HepG2 (cell line): ENCODE measurements at regions not wholly inside any gene's neighbourhood (a gene's known extent, or its start where the extent isn't known, plus 50 kb on each side); places are given as distances from the start of the nearest gene placed in this dataset.

ENCODE experiments used
- ATAC-seq: fragments of 200-7000 bp; cut with Tn5 transposase; 3 replicates; pipeline ENCODE4 v1.9.1; 2020; ENCODE audit warnings: mild to moderate bottlenecking, moderate library complexity
- BruUV-seq: library from RNA; stranded (reverse); fragments of 400-500 nt; replicated peaks from 2 replicates; lab custom pipeline; 2021; lab: Mats Ljungman, UMichigan
- CTCF ChIA-PET: fragments of 300-600 bp; formaldehyde crosslinking; extraction: SDS; loops from one replicate; lab custom pipeline; 2021; ENCODE audit warnings: low total read pairs, inconsistent platforms, low intra/inter-chr PET ratio; lab: Yijun Ruan, JAX
- POLR2A ChIA-PET: fragments of 350-600 bp; sonication (Branson Sonifier 250); formaldehyde crosslinking; loops from one replicate; lab custom pipeline; 2020; ENCODE audit warnings: antibody characterized with exemption, inconsistent platforms; lab: Yijun Ruan, JAX
- DNase-seq: peaks from one replicate; pipeline ENCODE4 v3.0.0-alpha.2; 2015; ENCODE audit warnings: low spot score
- FAIRE-seq: peaks from 3 replicates; lab custom pipeline; 2011; peaks lifted over from hg19 to GRCh38; lab: Jason Lieb, UNC
- H2AFZ ChIP-seq: one replicate; pipeline ENCODE4 v1.6.1; 2011; ENCODE audit warnings: low read length, inconsistent platforms
- H3K27ac ChIP-seq: fragments of 300-600 bp; 3 replicates; pipeline ENCODE4 v1.8.0; 2011; ENCODE audit warnings: mixed run types, mild to moderate bottlenecking, mixed read lengths, low read length, inconsistent platforms; ENCODE audit not compliant: insufficient read depth; ENCODE audit errors: extremely low read length
- H3K27me3 ChIP-seq, 2 experiments: fragments of 200-600 bp in 1 of 2; 2 replicates in 1 of 2; 3 replicates in 1 of 2; pipeline versions ENCODE4 v1.6.0 to v1.8.0; 2011; ENCODE audit warnings: low read length in 2 of 2, mild to moderate bottlenecking in 2 of 2, moderate library complexity in 2 of 2, inconsistent platforms in 1 of 2; ENCODE audit not compliant: insufficient read depth in 2 of 2, control insufficient read depth in 1 of 2
- H3K36me3 ChIP-seq, 2 experiments: fragments of 200-600 bp in 1 of 2; replicated peaks in 1 of 2; 2 replicates in 1 of 2; 3 replicates in 1 of 2; pipeline versions ENCODE4 v1.5.1 to v1.8.0; 2011; ENCODE audit warnings: low read length in 2 of 2, inconsistent platforms in 1 of 2; ENCODE audit not compliant: insufficient read depth in 2 of 2, control insufficient read depth in 1 of 2
- H3K4me1 ChIP-seq: 2 replicates; pipeline ENCODE4 v1.5.1; 2012; ENCODE audit warnings: low read length, inconsistent platforms; ENCODE audit not compliant: insufficient read depth
- H3K4me2 ChIP-seq: 2 replicates; pipeline ENCODE4 v1.6.0; 2011; ENCODE audit warnings: low read depth, low read length, inconsistent platforms
- H3K4me3 ChIP-seq, 3 experiments: fragments of 200-600 bp in 1 of 3; sonication (generic), shearing (Covaris generic) in 1 of 3; replicated peaks in 1 of 3; 2 replicates each; pipeline ENCODE4 v1.5.1; 2011 to 2016; ENCODE audit warnings: low read length in 3 of 3, inconsistent platforms in 2 of 3, low read depth in 2 of 3, mild to moderate bottlenecking in 2 of 3, control low read depth in 1 of 3, mixed read lengths in 1 of 3; ENCODE audit not compliant: insufficient read depth in 1 of 3
- H3K79me2 ChIP-seq: one replicate; pipeline ENCODE4 v1.6.1; 2011; ENCODE audit warnings: low read length, inconsistent platforms; ENCODE audit not compliant: insufficient read depth
- H3K9ac ChIP-seq: 2 replicates; pipeline ENCODE4 v1.6.0; 2011; ENCODE audit warnings: mild to moderate bottlenecking, low read depth, low read length, inconsistent platforms; ENCODE audit not compliant: insufficient read depth
- H3K9me3 ChIP-seq: 2 replicates; pipeline ENCODE4 v1.5.1; 2012; ENCODE audit warnings: mild to moderate bottlenecking, low read length
- H4K20me1 ChIP-seq: 2 replicates; pipeline ENCODE4 v1.6.0; 2011; ENCODE audit warnings: inconsistent platforms, mild to moderate bottlenecking, low read length, moderate library complexity; ENCODE audit not compliant: insufficient read depth
- DMAP1 ChIP-seq: IDR thresholded peaks from 2 replicates; pipeline ENCODE4 v1.6.1; 2016
- EED ChIP-seq: sonication (generic); formaldehyde crosslinking; IDR thresholded peaks from 2 replicates; pipeline ENCODE4 v1.5.0; 2020; ENCODE audit warnings: mild to moderate bottlenecking, missing genetic modification reagents
- IKZF4 ChIP-seq: sonication (generic); formaldehyde crosslinking; IDR thresholded peaks from 2 replicates; pipeline ENCODE4 v1.5.1; 2020; ENCODE audit warnings: borderline replicate concordance, mild to moderate bottlenecking, low read depth, missing genetic modification reagents; ENCODE audit errors: not compliant biosample characterization
- NONO ChIP-seq, 2 experiments: fragments of 450-650 bp in 1 of 2; sonication (generic) in 1 of 2; formaldehyde crosslinking in 1 of 2; IDR thresholded peaks in 1 of 2; conservative IDR thresholded peaks in 1 of 2; 2 replicates each; pipeline versions ENCODE4 v1.6.1 to v1.8.0; 2017 to 2022; ENCODE audit warnings: mild to moderate bottlenecking in 1 of 2, missing genetic modification reagents in 1 of 2, moderate library complexity in 1 of 2
- NR2C2 ChIP-seq: sonication (generic); formaldehyde crosslinking; IDR thresholded peaks from 2 replicates; pipeline ENCODE4 v1.4.0; 2020; ENCODE audit warnings: missing genetic modification reagents, mild to moderate bottlenecking, moderate library complexity, borderline replicate concordance
- SAP130 ChIP-seq: IDR thresholded peaks from 2 replicates; pipeline ENCODE4 v1.6.1; 2016; ENCODE audit warnings: low read depth
- SMC3 ChIP-seq: IDR thresholded peaks from 2 replicates; pipeline ENCODE4 v1.6.1; 2011; ENCODE audit warnings: low read length, improper control_type of control experiment
- ZFAT ChIP-seq: sonication (generic); formaldehyde crosslinking; conservative IDR thresholded peaks from 2 replicates; pipeline ENCODE4 v1.8.1; 2023; ENCODE audit warnings: missing genetic modification reagents, inconsistent platforms
- ZFP41 ChIP-seq: sonication (generic); formaldehyde crosslinking; IDR thresholded peaks from 2 replicates; pipeline ENCODE4 v1.4.0; 2020; ENCODE audit warnings: mild to moderate bottlenecking, missing genetic modification reagents, borderline replicate concordance
- ZNF570 ChIP-seq: sonication (generic); formaldehyde crosslinking; IDR thresholded peaks from 2 replicates; pipeline ENCODE4 v1.4.0; 2020; ENCODE audit warnings: mild to moderate bottlenecking, missing genetic modification reagents, borderline replicate concordance
- ZNF598 ChIP-seq: sonication (generic); formaldehyde crosslinking; IDR thresholded peaks from 2 replicates; pipeline ENCODE4 v1.5.1; 2020; ENCODE audit warnings: mild to moderate bottlenecking, missing genetic modification reagents, borderline replicate concordance
- WGBS: methylation state at CpG from one replicate; pipeline ENCODE4 v1.1.6; 2017; ENCODE audit warnings: low lambda C conversion rate; 5-methylcytosine and 5-hydroxymethylcytosine counted together
- in situ Hi-C: cut with HindIII; loops from 2 replicates; pipeline ENCODE4 v1.10.0; 2017; ENCODE audit warnings: low pct_unique_long_range_greater_than_20kb; ENCODE audit not compliant: extremely low pct_ligation_motif_present
- intact Hi-C: fragments of 100-400 bp; cut with micrococcal nuclease; formaldehyde crosslinking; loops from one replicate; pipeline ENCODE4 v1.10.0; 2022; ENCODE audit not compliant: unreplicated experiment
- TF ChIP-seq, protein P1 (sequence below): sonication (generic); formaldehyde crosslinking; IDR thresholded peaks from 2 replicates; pipeline ENCODE4 v1.5.0; 2020; ENCODE audit warnings: missing genetic modification reagents
- TF ChIP-seq, protein P2 (sequence below): sonication (generic); formaldehyde crosslinking; IDR thresholded peaks from 2 replicates; pipeline ENCODE4 v1.4.0; 2020; ENCODE audit warnings: missing genetic modification reagents
- TF ChIP-seq, protein P3 (sequence below): sonication (generic); formaldehyde crosslinking; IDR thresholded peaks from 2 replicates; pipeline ENCODE4 v1.4.0; 2020; ENCODE audit warnings: missing genetic modification reagents
- TF ChIP-seq, protein P4 (sequence below): sonication (generic); formaldehyde crosslinking; conservative IDR thresholded peaks from 2 replicates; pipeline ENCODE4 v1.8.1; 2023; ENCODE audit warnings: missing genetic modification reagents
- TF ChIP-seq, protein P5 (sequence below): sonication (generic); formaldehyde crosslinking; IDR thresholded peaks from 2 replicates; pipeline ENCODE4 v1.8.1; 2023; ENCODE audit warnings: mild to moderate bottlenecking, missing genetic modification reagents
- TF ChIP-seq, protein P6 (sequence below): sonication (generic); formaldehyde crosslinking; IDR thresholded peaks from 2 replicates; pipeline ENCODE4 v1.5.0; 2020; ENCODE audit warnings: missing genetic modification reagents

DNA sequence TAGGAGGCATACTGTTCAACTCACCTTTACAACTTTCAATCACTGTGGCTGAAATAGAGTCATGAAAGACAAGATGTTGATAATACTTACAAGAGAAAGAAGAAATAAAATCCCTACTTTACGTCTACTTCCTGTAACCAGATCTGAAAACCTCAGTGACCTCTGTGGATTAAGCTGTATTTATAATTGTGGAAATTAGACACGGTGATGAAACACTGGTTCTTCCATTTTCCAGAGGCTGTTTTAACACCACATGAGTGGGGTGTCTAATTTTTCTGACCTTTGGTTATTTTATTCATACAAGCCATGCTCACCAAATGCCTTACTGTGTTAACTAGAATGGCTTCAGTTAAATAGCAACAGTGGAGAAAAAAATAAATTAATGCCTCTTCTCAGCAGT, 58.5 kb upstream of the HIVEP1 start:
- no TSS peak for BruUV-seq
- DNase-seq: no peak
- no peaks in the 10 kb centered on the region for H3K36me3 ChIP-seq
- no peak overlapping the region for H2AFZ ChIP-seq
- no peaks in the 10 kb centered on the region for H3K9me3 ChIP-seq
- POLR2A ChIA-PET: no interaction called here
- no peaks in the 10 kb centered on the region for H3K27me3 ChIP-seq
- ATAC-seq: no peak
- no peak overlapping the region for H3K27ac ChIP-seq
- CTCF ChIA-PET: no interaction called here
- in situ Hi-C loops: no loop called here
- H3K79me2 ChIP-seq: no peaks in the 10 kb centered on the region
- no peak overlapping the region for H3K4me2 ChIP-seq
- intact Hi-C loops: no loop called here
- no peaks in the 10 kb centered on the region for H3K4me1 ChIP-seq
- H4K20me1 ChIP-seq: no peaks in the 10 kb centered on the region
- FAIRE-seq: no peak
- H3K9ac ChIP-seq: no peak overlapping the region
- 42% methylated on average over 2 of the region's 2 CpGs for whole genome bisulfite sequencing
- no peak overlapping the region for H3K4me3 ChIP-seq
- no peak for TF ChIP-seq IKZF4 (CRISPR knock-in tag)
- no peak for TF ChIP-seq SAP130 (CRISPR knock-in tag)
- TF ChIP-seq SMC3: no peak
- TF ChIP-seq, protein P1, sequence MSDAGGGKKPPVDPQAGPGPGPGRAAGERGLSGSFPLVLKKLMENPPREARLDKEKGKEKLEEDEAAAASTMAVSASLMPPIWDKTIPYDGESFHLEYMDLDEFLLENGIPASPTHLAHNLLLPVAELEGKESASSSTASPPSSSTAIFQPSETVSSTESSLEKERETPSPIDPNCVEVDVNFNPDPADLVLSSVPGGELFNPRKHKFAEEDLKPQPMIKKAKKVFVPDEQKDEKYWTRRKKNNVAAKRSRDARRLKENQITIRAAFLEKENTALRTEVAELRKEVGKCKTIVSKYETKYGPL (CRISPR knock-in tag): no peak
- TF ChIP-seq ZNF598: no peak
- TF ChIP-seq, protein P2, sequence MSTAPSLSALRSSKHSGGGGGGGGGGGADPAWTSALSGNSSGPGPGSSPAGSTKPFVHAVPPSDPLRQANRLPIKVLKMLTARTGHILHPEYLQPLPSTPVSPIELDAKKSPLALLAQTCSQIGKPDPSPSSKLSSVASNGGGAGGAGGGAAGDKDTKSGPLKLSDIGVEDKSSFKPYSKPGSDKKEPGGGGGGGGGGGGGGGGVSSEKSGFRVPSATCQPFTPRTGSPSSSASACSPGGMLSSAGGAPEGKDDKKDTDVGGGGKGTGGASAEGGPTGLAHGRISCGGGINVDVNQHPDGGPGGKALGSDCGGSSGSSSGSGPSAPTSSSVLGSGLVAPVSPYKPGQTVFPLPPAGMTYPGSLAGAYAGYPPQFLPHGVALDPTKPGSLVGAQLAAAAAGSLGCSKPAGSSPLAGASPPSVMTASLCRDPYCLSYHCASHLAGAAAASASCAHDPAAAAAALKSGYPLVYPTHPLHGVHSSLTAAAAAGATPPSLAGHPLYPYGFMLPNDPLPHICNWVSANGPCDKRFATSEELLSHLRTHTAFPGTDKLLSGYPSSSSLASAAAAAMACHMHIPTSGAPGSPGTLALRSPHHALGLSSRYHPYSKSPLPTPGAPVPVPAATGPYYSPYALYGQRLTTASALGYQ: no peak
- TF ChIP-seq, protein P3, sequence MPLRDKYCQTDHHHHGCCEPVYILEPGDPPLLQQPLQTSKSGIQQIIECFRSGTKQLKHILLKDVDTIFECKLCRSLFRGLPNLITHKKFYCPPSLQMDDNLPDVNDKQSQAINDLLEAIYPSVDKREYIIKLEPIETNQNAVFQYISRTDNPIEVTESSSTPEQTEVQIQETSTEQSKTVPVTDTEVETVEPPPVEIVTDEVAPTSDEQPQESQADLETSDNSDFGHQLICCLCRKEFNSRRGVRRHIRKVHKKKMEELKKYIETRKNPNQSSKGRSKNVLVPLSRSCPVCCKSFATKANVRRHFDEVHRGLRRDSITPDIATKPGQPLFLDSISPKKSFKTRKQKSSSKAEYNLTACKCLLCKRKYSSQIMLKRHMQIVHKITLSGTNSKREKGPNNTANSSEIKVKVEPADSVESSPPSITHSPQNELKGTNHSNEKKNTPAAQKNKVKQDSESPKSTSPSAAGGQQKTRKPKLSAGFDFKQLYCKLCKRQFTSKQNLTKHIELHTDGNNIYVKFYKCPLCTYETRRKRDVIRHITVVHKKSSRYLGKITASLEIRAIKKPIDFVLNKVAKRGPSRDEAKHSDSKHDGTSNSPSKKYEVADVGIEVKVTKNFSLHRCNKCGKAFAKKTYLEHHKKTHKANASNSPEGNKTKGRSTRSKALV (CRISPR knock-in tag): no peak
- TF ChIP-seq ZNF570 (CRISPR knock-in tag): no peak
- TF ChIP-seq, protein P4, sequence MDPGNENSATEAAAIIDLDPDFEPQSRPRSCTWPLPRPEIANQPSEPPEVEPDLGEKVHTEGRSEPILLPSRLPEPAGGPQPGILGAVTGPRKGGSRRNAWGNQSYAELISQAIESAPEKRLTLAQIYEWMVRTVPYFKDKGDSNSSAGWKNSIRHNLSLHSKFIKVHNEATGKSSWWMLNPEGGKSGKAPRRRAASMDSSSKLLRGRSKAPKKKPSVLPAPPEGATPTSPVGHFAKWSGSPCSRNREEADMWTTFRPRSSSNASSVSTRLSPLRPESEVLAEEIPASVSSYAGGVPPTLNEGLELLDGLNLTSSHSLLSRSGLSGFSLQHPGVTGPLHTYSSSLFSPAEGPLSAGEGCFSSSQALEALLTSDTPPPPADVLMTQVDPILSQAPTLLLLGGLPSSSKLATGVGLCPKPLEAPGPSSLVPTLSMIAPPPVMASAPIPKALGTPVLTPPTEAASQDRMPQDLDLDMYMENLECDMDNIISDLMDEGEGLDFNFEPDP (CRISPR knock-in tag): no peak
- no peak for TF ChIP-seq NONO (IDR thresholded peaks at IDR 0.05)
- no peak for TF ChIP-seq NONO (CRISPR knock-in tag; conservative IDR thresholded peaks at IDR 0.05)
- no peak for TF ChIP-seq ZFAT
- TF ChIP-seq, protein P5, sequence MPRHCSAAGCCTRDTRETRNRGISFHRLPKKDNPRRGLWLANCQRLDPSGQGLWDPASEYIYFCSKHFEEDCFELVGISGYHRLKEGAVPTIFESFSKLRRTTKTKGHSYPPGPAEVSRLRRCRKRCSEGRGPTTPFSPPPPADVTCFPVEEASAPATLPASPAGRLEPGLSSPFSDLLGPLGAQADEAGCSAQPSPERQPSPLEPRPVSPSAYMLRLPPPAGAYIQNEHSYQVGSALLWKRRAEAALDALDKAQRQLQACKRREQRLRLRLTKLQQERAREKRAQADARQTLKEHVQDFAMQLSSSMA: no peak
- no peak for TF ChIP-seq DMAP1 (CRISPR knock-in tag)
- TF ChIP-seq EED: no peak
- TF ChIP-seq, protein P6, sequence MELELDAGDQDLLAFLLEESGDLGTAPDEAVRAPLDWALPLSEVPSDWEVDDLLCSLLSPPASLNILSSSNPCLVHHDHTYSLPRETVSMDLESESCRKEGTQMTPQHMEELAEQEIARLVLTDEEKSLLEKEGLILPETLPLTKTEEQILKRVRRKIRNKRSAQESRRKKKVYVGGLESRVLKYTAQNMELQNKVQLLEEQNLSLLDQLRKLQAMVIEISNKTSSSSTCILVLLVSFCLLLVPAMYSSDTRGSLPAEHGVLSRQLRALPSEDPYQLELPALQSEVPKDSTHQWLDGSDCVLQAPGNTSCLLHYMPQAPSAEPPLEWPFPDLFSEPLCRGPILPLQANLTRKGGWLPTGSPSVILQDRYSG (CRISPR knock-in tag): no peak
- no peak for TF ChIP-seq ZFP41
- TF ChIP-seq NR2C2 (CRISPR knock-in tag): no peak
